HepG2 (cell line): ENCODE measurements at regions not wholly inside any gene's neighbourhood (a gene's known extent, or its start where the extent isn't known, plus 50 kb on each side); places are given as distances from the start of the nearest gene placed in this dataset.

Experiments
- ATAC-seq: fragments of 200-7000 bp; cut with Tn5 transposase; 3 replicates; pipeline ENCODE4 v1.9.1; 2020; ENCODE audit warnings: mild to moderate bottlenecking, moderate library complexity
- BruUV-seq: library from RNA; stranded (reverse); fragments of 400-500 nt; replicated peaks from 2 replicates; lab custom pipeline; 2021; lab: Mats Ljungman, UMichigan
- CTCF ChIA-PET: fragments of 300-600 bp; formaldehyde crosslinking; extraction: SDS; loops from one replicate; lab custom pipeline; 2021; ENCODE audit warnings: low total read pairs, inconsistent platforms, low intra/inter-chr PET ratio; lab: Yijun Ruan, JAX
- POLR2A ChIA-PET: fragments of 350-600 bp; sonication (Branson Sonifier 250); formaldehyde crosslinking; loops from one replicate; lab custom pipeline; 2020; ENCODE audit warnings: antibody characterized with exemption, inconsistent platforms; lab: Yijun Ruan, JAX
- DNase-seq: peaks from one replicate; pipeline ENCODE4 v3.0.0-alpha.2; 2015; ENCODE audit warnings: low spot score
- FAIRE-seq: peaks from 3 replicates; lab custom pipeline; 2011; peaks lifted over from hg19 to GRCh38; lab: Jason Lieb, UNC
- H2AFZ ChIP-seq: one replicate; pipeline ENCODE4 v1.6.1; 2011; ENCODE audit warnings: low read length, inconsistent platforms
- H3K27ac ChIP-seq: fragments of 300-600 bp; 3 replicates; pipeline ENCODE4 v1.8.0; 2011; ENCODE audit warnings: mixed run types, mild to moderate bottlenecking, mixed read lengths, low read length, inconsistent platforms; ENCODE audit not compliant: insufficient read depth; ENCODE audit errors: extremely low read length
- H3K27me3 ChIP-seq, 2 experiments: fragments of 200-600 bp in 1 of 2; 2 replicates in 1 of 2; 3 replicates in 1 of 2; pipeline versions ENCODE4 v1.6.0 to v1.8.0; 2011; ENCODE audit warnings: low read length in 2 of 2, mild to moderate bottlenecking in 2 of 2, moderate library complexity in 2 of 2, inconsistent platforms in 1 of 2; ENCODE audit not compliant: insufficient read depth in 2 of 2, control insufficient read depth in 1 of 2
- H3K36me3 ChIP-seq, 2 experiments: fragments of 200-600 bp in 1 of 2; replicated peaks in 1 of 2; 2 replicates in 1 of 2; 3 replicates in 1 of 2; pipeline versions ENCODE4 v1.5.1 to v1.8.0; 2011; ENCODE audit warnings: low read length in 2 of 2, inconsistent platforms in 1 of 2; ENCODE audit not compliant: insufficient read depth in 2 of 2, control insufficient read depth in 1 of 2
- H3K4me1 ChIP-seq: 2 replicates; pipeline ENCODE4 v1.5.1; 2012; ENCODE audit warnings: low read length, inconsistent platforms; ENCODE audit not compliant: insufficient read depth
- H3K4me2 ChIP-seq: 2 replicates; pipeline ENCODE4 v1.6.0; 2011; ENCODE audit warnings: low read depth, low read length, inconsistent platforms
- H3K4me3 ChIP-seq, 3 experiments: fragments of 200-600 bp in 1 of 3; sonication (generic), shearing (Covaris generic) in 1 of 3; replicated peaks in 1 of 3; 2 replicates each; pipeline ENCODE4 v1.5.1; 2011 to 2016; ENCODE audit warnings: low read length in 3 of 3, inconsistent platforms in 2 of 3, low read depth in 2 of 3, mild to moderate bottlenecking in 2 of 3, control low read depth in 1 of 3, mixed read lengths in 1 of 3; ENCODE audit not compliant: insufficient read depth in 1 of 3
- H3K79me2 ChIP-seq: one replicate; pipeline ENCODE4 v1.6.1; 2011; ENCODE audit warnings: low read length, inconsistent platforms; ENCODE audit not compliant: insufficient read depth
- H3K9ac ChIP-seq: 2 replicates; pipeline ENCODE4 v1.6.0; 2011; ENCODE audit warnings: mild to moderate bottlenecking, low read depth, low read length, inconsistent platforms; ENCODE audit not compliant: insufficient read depth
- H3K9me3 ChIP-seq: 2 replicates; pipeline ENCODE4 v1.5.1; 2012; ENCODE audit warnings: mild to moderate bottlenecking, low read length
- H4K20me1 ChIP-seq: 2 replicates; pipeline ENCODE4 v1.6.0; 2011; ENCODE audit warnings: inconsistent platforms, mild to moderate bottlenecking, low read length, moderate library complexity; ENCODE audit not compliant: insufficient read depth
- ETV6 ChIP-seq: sonication (generic); formaldehyde crosslinking; conservative IDR thresholded peaks from 2 replicates; pipeline ENCODE4 v1.4.0; 2020; ENCODE audit warnings: missing genetic modification reagents
- FOXJ3 ChIP-seq: sonication (generic); formaldehyde crosslinking; IDR thresholded peaks from 2 replicates; pipeline ENCODE4 v1.4.0; 2020; ENCODE audit warnings: missing genetic modification reagents, mild to moderate bottlenecking, borderline replicate concordance
- GABPA ChIP-seq, 2 experiments: IDR thresholded peaks; 2 replicates each; pipeline ENCODE4 v1.6.1; 2011 to 2016; ENCODE audit warnings: low read depth in 2 of 2, low read length in 1 of 2, missing biosample characterization in 1 of 2, missing genetic modification characterization in 1 of 2
- GATAD2A ChIP-seq: IDR thresholded peaks from 2 replicates; pipeline ENCODE4 v1.6.1; 2016
- MNT ChIP-seq: fragments of 450-650 bp; IDR thresholded peaks from 2 replicates; pipeline ENCODE4 v1.6.1; 2016
- SIN3A ChIP-seq: IDR thresholded peaks from 2 replicates; pipeline ENCODE4 v1.6.1; 2011; ENCODE audit warnings: low read depth, mild to moderate bottlenecking, control low read depth, low read length, borderline replicate concordance
- TBL1XR1 ChIP-seq: fragments of 150-350 bp; IDR thresholded peaks from 2 replicates; pipeline ENCODE4 v1.6.1; 2014; ENCODE audit warnings: borderline replicate concordance, low read length; ENCODE audit not compliant: partially characterized antibody
- ZBTB7B ChIP-seq: sonication (generic); formaldehyde crosslinking; IDR thresholded peaks from 2 replicates; pipeline ENCODE4 v1.4.0; 2020; ENCODE audit warnings: missing genetic modification reagents
- ZNF256 ChIP-seq: sonication (generic); formaldehyde crosslinking; conservative IDR thresholded peaks from 2 replicates; pipeline ENCODE4 v1.4.0; 2020; ENCODE audit warnings: missing genetic modification reagents
- ZNF274 ChIP-seq: sonication (generic); formaldehyde crosslinking; IDR thresholded peaks from 2 replicates; pipeline ENCODE4 v1.5.1; 2020; ENCODE audit warnings: mild to moderate bottlenecking, missing genetic modification reagents
- ZNF556 ChIP-seq: sonication (generic); formaldehyde crosslinking; IDR thresholded peaks from 2 replicates; pipeline ENCODE4 v1.4.0; 2020; ENCODE audit warnings: mild to moderate bottlenecking, missing genetic modification reagents, borderline replicate concordance
- ZNF646 ChIP-seq: sonication (generic); formaldehyde crosslinking; IDR thresholded peaks from 2 replicates; pipeline ENCODE4 v1.9.0; 2021; ENCODE audit warnings: mild to moderate bottlenecking, missing genetic modification reagents
- ZNF841 ChIP-seq: sonication (generic); formaldehyde crosslinking; IDR thresholded peaks from 2 replicates; pipeline ENCODE4 v1.8.1; 2023; ENCODE audit warnings: missing genetic modification reagents, borderline replicate concordance
- WGBS: methylation state at CpG from one replicate; pipeline ENCODE4 v1.1.6; 2017; ENCODE audit warnings: low lambda C conversion rate; 5-methylcytosine and 5-hydroxymethylcytosine counted together
- in situ Hi-C: cut with HindIII; loops from 2 replicates; pipeline ENCODE4 v1.10.0; 2017; ENCODE audit warnings: low pct_unique_long_range_greater_than_20kb; ENCODE audit not compliant: extremely low pct_ligation_motif_present
- intact Hi-C: fragments of 100-400 bp; cut with micrococcal nuclease; formaldehyde crosslinking; loops from one replicate; pipeline ENCODE4 v1.10.0; 2022; ENCODE audit not compliant: unreplicated experiment
- TF ChIP-seq, protein P1 (sequence below): sonication (generic); formaldehyde crosslinking; IDR thresholded peaks from 2 replicates; pipeline ENCODE4 v1.4.0; 2020; ENCODE audit warnings: missing genetic modification reagents
- TF ChIP-seq, protein P2 (sequence below): IDR thresholded peaks from 2 replicates; pipeline ENCODE4 v1.6.1; 2016; ENCODE audit warnings: missing biosample characterization, missing genetic modification reagents, low read depth

DNA sequence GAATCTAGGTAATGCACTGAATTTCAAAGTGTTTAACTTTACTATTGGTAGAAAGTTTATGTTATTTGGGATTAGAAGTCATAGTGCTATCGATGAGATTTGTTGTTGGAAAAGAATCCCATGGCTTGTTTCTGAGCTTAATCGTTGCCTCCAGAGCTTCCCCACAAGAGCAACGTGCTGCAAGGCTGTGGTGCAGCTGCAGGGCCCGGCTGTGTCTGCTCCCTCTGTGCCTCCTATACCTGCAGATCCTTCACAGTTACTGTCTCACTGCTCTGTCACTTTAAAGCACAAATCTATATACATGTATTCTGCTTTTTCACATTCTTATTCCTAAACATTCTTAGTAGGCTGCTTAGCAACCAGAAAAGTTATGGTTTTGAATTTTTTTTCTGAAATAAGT is 826.6 kb upstream of the COBL start:
- ATAC-seq (no peak), DNase-seq (no peak), FAIRE-seq (no peak)
- no peak overlapping the region for H3K9ac ChIP-seq
- H3K27ac ChIP-seq: no peak overlapping the region
- no peaks in the 10 kb centered on the region for H3K4me1 ChIP-seq
- no peaks in the 10 kb centered on the region for H3K79me2 ChIP-seq
- H3K4me3 ChIP-seq: no peak overlapping the region
- BruUV-seq: no TSS peak
- intact Hi-C loops: no loop called here
- H4K20me1 ChIP-seq: no peaks in the 10 kb centered on the region
- H3K4me2 ChIP-seq: no peak overlapping the region
- ChIA-PET CTCF (no interaction called here), POLR2A (no interaction called here)
- H3K9me3 ChIP-seq: peaks cover 14% of the 10 kb centered on the region
- 4% methylated on average over 4 of the region's 4 CpGs for WGBS
- H3K27me3 ChIP-seq: no peaks in the 10 kb centered on the region
- no peak overlapping the region for H2AFZ ChIP-seq
- in situ Hi-C loops: no loop called here
- H3K36me3 ChIP-seq: no peaks in the 10 kb centered on the region
- TF ChIP-seq ZNF646 (CRISPR knock-in tag) (no peak), ZNF256 (CRISPR knock-in tag) (no peak), ZNF274 (CRISPR knock-in tag) (no peak), GATAD2A (CRISPR knock-in tag) (no peak), TBL1XR1 (no peak), GABPA (IDR thresholded peaks at IDR 0.05; ENCODE audit: low read depth, low read length) (no peak), GABPA (CRISPR knock-in tag; IDR thresholded peaks at IDR 0.05; ENCODE audit: low read depth) (no peak), SIN3A (no peak), ETV6 (no peak), ZBTB7B (CRISPR knock-in tag) (no peak), ZNF841 (CRISPR knock-in tag) (no peak), FOXJ3 (CRISPR knock-in tag) (no peak), MNT (no peak), ZNF556 (CRISPR knock-in tag) (no peak)
- TF ChIP-seq, protein P1, sequence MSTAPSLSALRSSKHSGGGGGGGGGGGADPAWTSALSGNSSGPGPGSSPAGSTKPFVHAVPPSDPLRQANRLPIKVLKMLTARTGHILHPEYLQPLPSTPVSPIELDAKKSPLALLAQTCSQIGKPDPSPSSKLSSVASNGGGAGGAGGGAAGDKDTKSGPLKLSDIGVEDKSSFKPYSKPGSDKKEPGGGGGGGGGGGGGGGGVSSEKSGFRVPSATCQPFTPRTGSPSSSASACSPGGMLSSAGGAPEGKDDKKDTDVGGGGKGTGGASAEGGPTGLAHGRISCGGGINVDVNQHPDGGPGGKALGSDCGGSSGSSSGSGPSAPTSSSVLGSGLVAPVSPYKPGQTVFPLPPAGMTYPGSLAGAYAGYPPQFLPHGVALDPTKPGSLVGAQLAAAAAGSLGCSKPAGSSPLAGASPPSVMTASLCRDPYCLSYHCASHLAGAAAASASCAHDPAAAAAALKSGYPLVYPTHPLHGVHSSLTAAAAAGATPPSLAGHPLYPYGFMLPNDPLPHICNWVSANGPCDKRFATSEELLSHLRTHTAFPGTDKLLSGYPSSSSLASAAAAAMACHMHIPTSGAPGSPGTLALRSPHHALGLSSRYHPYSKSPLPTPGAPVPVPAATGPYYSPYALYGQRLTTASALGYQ (CRISPR knock-in tag): no peak
- TF ChIP-seq, protein P2, sequence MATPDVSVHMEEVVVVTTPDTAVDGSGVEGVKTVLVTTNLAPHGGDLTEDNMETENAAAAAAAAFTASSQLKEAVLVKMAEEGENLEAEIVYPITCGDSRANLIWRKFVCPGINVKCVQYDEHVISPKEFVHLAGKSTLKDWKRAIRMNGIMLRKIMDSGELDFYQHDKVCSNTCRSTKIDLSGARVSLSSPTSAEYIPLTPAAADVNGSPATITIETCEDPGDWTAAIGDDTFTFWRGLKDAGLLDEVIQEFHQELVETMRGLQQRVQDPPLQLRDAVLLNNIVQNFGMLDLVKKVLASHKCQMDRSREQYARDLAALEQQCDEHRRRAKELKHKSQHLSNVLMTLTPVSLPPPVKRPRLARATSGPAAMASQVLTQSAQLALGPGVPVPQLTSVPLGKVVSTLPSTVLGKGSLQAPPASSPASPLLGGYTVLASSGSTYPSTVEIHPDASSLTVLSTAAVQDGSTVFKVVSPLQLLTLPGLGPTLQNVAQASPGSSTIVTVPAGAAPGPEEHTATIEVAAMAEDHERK (CRISPR knock-in tag): no peak
